Heart right ventricle (tissue), 16 donors: ENCODE measurements at regions not wholly inside any gene's neighbourhood (a gene's known extent, or its start where the extent isn't known, plus 50 kb on each side); places are given as distances from the start of the nearest gene placed in this dataset.

Source experiments
- ATAC-seq, 8 donors: fragments of 200-7000 bp; cut with Tn5 transposase; one replicate each; pipeline ENCODE4 v1.9.1; 2020; ENCODE audit warnings: mild to moderate bottlenecking in 8 of 8, moderate library complexity in 8 of 8, moderate number of reproducible peaks in 1 of 8
- DNase-seq, 2 donors: peaks; one replicate each; pipeline ENCODE4 v3.0.0-alpha.2; 2020
- H3K27ac ChIP-seq, 10 donors: fragments of 200-600 bp; sonication (generic) in 2 of 10; one replicate each; pipeline versions ENCODE4 v1.5.0 to v1.8.0; 2020 to 2022; ENCODE audit warnings: mild to moderate bottlenecking in 3 of 10
- H3K27me3 ChIP-seq, 7 donors: fragments of 200-600 bp; one replicate each; pipeline ENCODE4 v1.8.0; 2021 to 2022; ENCODE audit warnings: mild to moderate bottlenecking in 2 of 7
- H3K36me3 ChIP-seq, 9 donors: fragments of 200-600 bp; sonication (generic) in 1 of 9; one replicate each; pipeline versions ENCODE4 v1.5.0 to v1.8.0; 2020 to 2022; ENCODE audit warnings: mild to moderate bottlenecking in 2 of 9
- H3K4me1 ChIP-seq, 9 donors: fragments of 200-600 bp; sonication (generic) in 1 of 9; one replicate each; pipeline versions ENCODE4 v1.5.0 to v1.8.0; 2020 to 2022; ENCODE audit warnings: mild to moderate bottlenecking in 4 of 9
- H3K4me3 ChIP-seq, 10 donors: fragments of 200-600 bp; sonication (generic) in 2 of 10; one replicate each; pipeline versions ENCODE4 v1.5.0 to v1.8.0; 2020 to 2022; ENCODE audit warnings: mild to moderate bottlenecking in 7 of 10, moderate library complexity in 2 of 10
- H3K9me3 ChIP-seq, 11 donors: fragments of 200-600 bp in 10 of 11; sonication (generic) in 2 of 11; one replicate each; pipeline versions ENCODE4 v1.5.0 to v1.8.0; 2013 to 2022; ENCODE audit warnings: mild to moderate bottlenecking in 2 of 11, control low read depth in 1 of 11, moderate library complexity in 1 of 11
- WGBS, 2 donors: extraction: QIAGEN DNeasy Blood & Tissue Kit; methylation state at CpG; one replicate each; pipeline ENCODE4 v1.1.7; 2013; ENCODE audit warnings: inconsistent platforms in 1 of 2; 5-methylcytosine and 5-hydroxymethylcytosine counted together
- intact Hi-C, 10 donors: fragments of 100-400 bp; cut with DNase I; formaldehyde crosslinking; loops; one replicate each; pipeline versions ENCODE4 v1.11.1 to v1.14.2; 2022
- TF ChIP-seq, protein P1 (sequence below), 9 donors: fragments of 200-600 bp; sonication (generic) in 2 of 9; IDR thresholded peaks; one replicate each; pipeline versions ENCODE4 v1.5.0 to v1.8.0; 2021 to 2022; ENCODE audit warnings: antibody characterized with exemption in 9 of 9, mild to moderate bottlenecking in 5 of 9, moderate library complexity in 1 of 9
- donor health status: Arrhythmogenic right ventricular cardiomyopathy.
- donor health status: ischemic (EF 13 %, LVEDD 7.1; RV severe dilation, severe dysfunction).
- donor health status: healthy with polysubstance abuse.
- donor health status: DM: no; HTN: yes; CAD: no.
- donor health status: DM: no; HTN: no; CAD: no.
- donor health status: ischemic (EF 25% LVEDD 6.9; RV normal size, moderate dysfunction).
- donor health status: ischemic (EF 25% LVEDD 5.7; RV mildly dilated, moderate dysfunction).
- donor health status: healthy.
- donor health status: DM: yes; HTN: yes; CAD: no.
- donor health status: Ischemic cardiomyopathy.
- donor health status: ischemic (EF 35%, LVEDD 5.7; RV mildly dilated, moderate dysfunction).
- donor health status: nonischemic (EF 11% LVEDD 7.7; RV severe dilation, severe dysfunction).
- donor health status: DM: yes; HTN: yes; CAD: no.
- donor health status: PGD.
- donor health status: ischemic (EF 29% LVEDD 5.4; RV normal size, mild dysfunction).
- donor health status: nonischemic (EF 23%, LVEDD 6.1; RV moderate dilation, normal function).

DNA sequence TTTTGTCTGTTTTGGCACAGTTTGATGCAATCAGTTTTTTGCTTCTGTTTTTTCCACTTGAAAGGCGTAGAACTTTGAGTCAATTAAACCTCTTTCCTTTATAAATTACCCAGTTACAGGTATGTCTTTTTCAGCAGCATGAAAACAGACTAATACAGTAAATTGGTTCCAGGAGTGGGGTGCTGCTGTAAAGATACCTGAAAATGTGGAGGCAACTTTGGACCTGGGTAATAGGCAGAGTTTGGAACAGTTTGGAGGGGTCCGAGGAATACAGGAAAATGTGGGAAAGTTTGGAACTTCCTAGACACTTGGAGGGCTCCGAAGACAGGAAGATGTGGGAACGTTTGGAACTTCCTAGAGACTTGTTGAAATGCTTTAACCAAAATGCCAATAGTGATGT, 2022.2 kb downstream of the MAT2B start:
- H3K36me3 ChIP-seq = no peaks in the 10 kb centered on the region
- H3K4me1 ChIP-seq = no peaks in the 10 kb centered on the region
- TF ChIP-seq, protein P1, sequence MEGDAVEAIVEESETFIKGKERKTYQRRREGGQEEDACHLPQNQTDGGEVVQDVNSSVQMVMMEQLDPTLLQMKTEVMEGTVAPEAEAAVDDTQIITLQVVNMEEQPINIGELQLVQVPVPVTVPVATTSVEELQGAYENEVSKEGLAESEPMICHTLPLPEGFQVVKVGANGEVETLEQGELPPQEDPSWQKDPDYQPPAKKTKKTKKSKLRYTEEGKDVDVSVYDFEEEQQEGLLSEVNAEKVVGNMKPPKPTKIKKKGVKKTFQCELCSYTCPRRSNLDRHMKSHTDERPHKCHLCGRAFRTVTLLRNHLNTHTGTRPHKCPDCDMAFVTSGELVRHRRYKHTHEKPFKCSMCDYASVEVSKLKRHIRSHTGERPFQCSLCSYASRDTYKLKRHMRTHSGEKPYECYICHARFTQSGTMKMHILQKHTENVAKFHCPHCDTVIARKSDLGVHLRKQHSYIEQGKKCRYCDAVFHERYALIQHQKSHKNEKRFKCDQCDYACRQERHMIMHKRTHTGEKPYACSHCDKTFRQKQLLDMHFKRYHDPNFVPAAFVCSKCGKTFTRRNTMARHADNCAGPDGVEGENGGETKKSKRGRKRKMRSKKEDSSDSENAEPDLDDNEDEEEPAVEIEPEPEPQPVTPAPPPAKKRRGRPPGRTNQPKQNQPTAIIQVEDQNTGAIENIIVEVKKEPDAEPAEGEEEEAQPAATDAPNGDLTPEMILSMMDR (IDR thresholded peaks at IDR 0.05) = no peak
- H3K27ac ChIP-seq = no peak overlapping the region
- WGBS, 2 donors = 74 to 78% methylated on average over 4 of the region's 4 CpGs
- DNase-seq (no peak), ATAC-seq (no peak)
- H3K27me3 ChIP-seq = no peaks in the 10 kb centered on the region
- peaks cover 0 to 46% (median 4%) of the 10 kb centered on the region in 11 donors for H3K9me3 ChIP-seq
- H3K4me3 ChIP-seq = no peak overlapping the region
- intact Hi-C loops = no loop called here

DNA sequence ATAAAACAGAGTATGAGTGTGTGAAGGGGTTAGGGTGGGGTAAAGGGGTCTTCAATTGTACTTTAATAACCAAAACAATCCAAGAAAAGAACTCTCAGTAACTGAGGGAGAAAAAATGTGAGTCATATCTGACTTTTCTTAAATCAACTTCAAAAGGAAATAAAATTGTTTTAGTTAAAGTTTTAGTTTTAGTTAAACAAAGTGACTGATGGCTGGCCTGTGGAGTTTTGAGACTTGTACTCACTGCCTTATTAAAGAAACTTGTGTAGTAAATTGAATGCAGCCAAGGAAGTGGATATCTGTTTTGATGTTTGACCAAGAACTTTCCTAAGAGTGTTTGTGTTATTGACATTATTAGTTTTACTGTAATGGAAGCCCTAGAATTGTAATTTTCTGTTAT, 2032.6 kb downstream of the MAT2B start:
- Histone ChIP-seq H3K27ac (no peak overlapping the region), H3K4me1 (no peaks in the 10 kb centered on the region), H3K27me3 (no peaks in the 10 kb centered on the region), H3K4me3 (no peak overlapping the region), H3K36me3 (no peaks in the 10 kb centered on the region), H3K9me3 (peaks cover 0 to 11% (median 0%) of the 10 kb centered on the region in 11 donors)
- intact Hi-C loops = no loop called here
- ATAC-seq (no peak), DNase-seq (no peak)
- TF ChIP-seq, protein P1 (IDR thresholded peaks at IDR 0.05) = no peak

DNA sequence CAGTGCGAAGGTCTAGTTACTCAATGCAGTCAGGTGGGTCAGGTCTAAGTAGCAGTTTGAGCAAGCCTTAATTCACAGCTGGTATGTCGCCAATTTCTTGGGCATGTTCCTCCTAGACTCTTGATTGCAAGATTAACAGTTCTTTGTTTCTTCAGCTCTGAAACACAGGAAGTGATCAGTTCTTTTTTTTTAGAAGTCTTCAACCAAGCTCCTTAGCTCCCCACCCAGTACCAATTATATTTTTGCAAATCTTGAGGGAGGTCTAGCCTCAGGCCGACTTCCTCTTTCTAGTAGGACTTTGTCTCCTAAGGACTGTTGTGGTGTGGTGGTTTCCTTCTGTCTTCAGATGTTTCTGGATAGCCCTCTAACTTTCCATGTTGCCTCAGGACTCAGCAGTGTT, 2054.2 kb downstream of the MAT2B start:
- Histone ChIP-seq H3K9me3 (no peaks in the 10 kb centered on the region), H3K36me3 (no peaks in the 10 kb centered on the region), H3K27ac (no peak overlapping the region), H3K4me3 (no peak overlapping the region), H3K4me1 (no peaks in the 10 kb centered on the region), H3K27me3 (no peaks in the 10 kb centered on the region)
- DNase-seq (no peak), ATAC-seq (no peak)
- intact Hi-C loops = no loop called here
- TF ChIP-seq, protein P1 (IDR thresholded peaks at IDR 0.05) = no peak
- 83 to 86% methylated on average over 3 of the region's 3 CpGs for WGBS, 2 donors

DNA sequence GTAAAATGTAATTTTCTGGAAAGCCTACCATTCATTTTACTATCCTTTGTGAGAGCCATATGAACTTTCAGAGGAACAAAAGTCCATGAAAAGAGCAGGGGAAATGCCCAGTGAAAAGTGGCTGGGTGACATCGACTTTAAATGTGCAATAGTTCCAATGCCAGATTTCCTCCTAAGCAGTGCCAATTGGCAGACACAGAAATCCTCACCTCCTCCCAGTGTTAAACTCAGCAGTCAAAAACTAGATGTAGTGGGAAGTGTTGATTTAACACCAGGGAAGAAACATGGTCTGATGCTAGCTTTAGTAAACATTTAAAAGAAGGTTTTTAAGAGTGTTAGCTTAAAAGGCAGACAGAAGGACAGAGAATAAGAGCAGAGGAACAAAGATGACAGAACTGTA, 2055.2 kb downstream of the MAT2B start:
- 52 to 60% methylated on average over 1 of the region's 1 CpG for WGBS, 2 donors
- Histone ChIP-seq H3K9me3 (no peaks in the 10 kb centered on the region), H3K36me3 (no peaks in the 10 kb centered on the region), H3K27me3 (no peaks in the 10 kb centered on the region), H3K4me3 (no peak overlapping the region), H3K4me1 (no peaks in the 10 kb centered on the region), H3K27ac (no peak overlapping the region)
- TF ChIP-seq, protein P1 (IDR thresholded peaks at IDR 0.05) = no peak
- intact Hi-C loops = no loop called here
- ATAC-seq = no peak
- DNase-seq = no peak

DNA sequence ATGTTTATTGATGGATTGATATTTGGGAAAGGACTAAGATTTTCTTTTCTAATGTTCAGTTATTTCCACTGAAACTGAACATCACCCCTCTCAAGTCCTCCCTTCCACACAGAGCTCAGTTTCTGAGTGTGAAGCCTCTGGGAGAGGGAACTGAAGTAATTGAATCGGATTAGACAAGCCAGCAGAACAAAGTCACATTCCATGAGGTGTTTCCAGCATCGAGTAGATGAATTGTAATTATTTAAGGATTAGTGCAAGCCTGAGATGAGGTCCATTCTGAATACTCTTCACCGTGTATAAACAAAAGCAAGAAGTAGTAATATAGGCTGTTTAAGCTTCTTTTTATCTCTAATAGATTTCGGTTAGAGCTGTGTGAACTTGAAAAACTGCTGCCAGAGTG, 2060.5 kb downstream of the MAT2B start:
- Histone ChIP-seq H3K27ac (no peak overlapping the region), H3K4me1 (no peaks in the 10 kb centered on the region), H3K36me3 (no peaks in the 10 kb centered on the region), H3K9me3 (peaks cover 0 to 9% (median 0%) of the 10 kb centered on the region in 11 donors), H3K27me3 (no peaks in the 10 kb centered on the region), H3K4me3 (no peak overlapping the region)
- intact Hi-C loops = no loop called here
- TF ChIP-seq, protein P1 (IDR thresholded peaks at IDR 0.05) = no peak
- DNase-seq = no peak
- 52 to 58% methylated on average over 4 of the region's 4 CpGs for WGBS, 2 donors
- ATAC-seq = no peak
